ENCODE measurements at regions not wholly inside any gene's neighbourhood (a gene's known extent, or its start where the extent isn't known, plus 50 kb on each side); places are given as distances from the start of the nearest gene placed in this dataset.

GRCh38 chr2:224209555-224210285 is 170.6 kb upstream of the SERPINE2 start:
- 77 to 78% methylated on average over 9 of the region's 9 CpGs for WGBS, 2 donors
- no peak overlapping the region for H3K4me3 ChIP-seq (ENCODE audit: low read depth, poor library complexity, severe bottlenecking)
- DNase-seq (ENCODE audit: low spot score in 2 of 2) = no peak
- TF ChIP-seq CTCF (IDR thresholded peaks at IDR 0.05) (no peak), POLR2A (IDR thresholded peaks at IDR 0.05) (no peak)
- intact Hi-C loops (cut with DNase I; ENCODE audit: low total_unique reads) = no loop called here

GRCh38 chr2:224208443-224208842 is 169.4 kb upstream of the SERPINE2 start:
- 77 to 93% methylated on average over 1 of the region's 1 CpG for WGBS, 2 donors
- intact Hi-C loops (cut with DNase I; ENCODE audit: low total_unique reads) = no loop called here
- no peak for DNase-seq (ENCODE audit: low spot score in 2 of 2)

GRCh38 chr2:224208007-224208406 is 168.9 kb upstream of the SERPINE2 start:
- TF ChIP-seq POLR2A (IDR thresholded peaks at IDR 0.05) (no peak), CTCF (IDR thresholded peaks at IDR 0.05) (no peak)
- WGBS, 2 donors = 49% methylated on average over 3 of the region's 3 CpGs
- DNase-seq (ENCODE audit: low spot score in 2 of 2) = no peak
- no peak overlapping the region for H3K4me3 ChIP-seq (ENCODE audit: low read depth, poor library complexity, severe bottlenecking)
- intact Hi-C loops (cut with DNase I; ENCODE audit: low total_unique reads) = no loop called here

More at GRCh38 chr2:224208443-224208842, 169.4 kb upstream of the SERPINE2 start:
- H3K4me3 ChIP-seq (ENCODE audit: low read depth, poor library complexity, severe bottlenecking) = no peak overlapping the region
- TF ChIP-seq POLR2A (IDR thresholded peaks at IDR 0.05) (no peak), CTCF (IDR thresholded peaks at IDR 0.05) (no peak)

- 88 to 92% methylated on average over 3 of the region's 3 CpGs for WGBS, 2 donors
- intact Hi-C loops (cut with DNase I; ENCODE audit: low total_unique reads) = no loop called here
Observed at GRCh38 chr2:224206816-224207215, 167.7 kb upstream of the SERPINE2 start.

GRCh38 chr2:224202281-224202865 is 163.3 kb upstream of the SERPINE2 start:
- DNase-seq (ENCODE audit: low spot score in 2 of 2) = no peak
- WGBS, 2 donors = 77 to 87% methylated on average over 6 of the region's 6 CpGs
- H3K4me3 ChIP-seq (ENCODE audit: low read depth, poor library complexity, severe bottlenecking) = no peak overlapping the region
- intact Hi-C loops (cut with DNase I; ENCODE audit: low total_unique reads) = no loop called here
- TF ChIP-seq POLR2A (IDR thresholded peaks at IDR 0.05) (no peak), CTCF (IDR thresholded peaks at IDR 0.05) (no peak)

More at GRCh38 chr2:224206816-224207215, 167.7 kb upstream of the SERPINE2 start:
- H3K4me3 ChIP-seq (ENCODE audit: low read depth, poor library complexity, severe bottlenecking) = no peak overlapping the region
- DNase-seq (ENCODE audit: low spot score in 2 of 2) = no peak
- TF ChIP-seq POLR2A (IDR thresholded peaks at IDR 0.05) (no peak), CTCF (IDR thresholded peaks at IDR 0.05) (no peak)

All from lower leg skin (tissue), 4 donors.